ENCODE measurements at regions not wholly inside any gene's neighbourhood (a gene's known extent, or its start where the extent isn't known, plus 50 kb on each side); places are given as distances from the start of the nearest gene placed in this dataset.
"Not testable (repeated sequence)": the region's sequence is repeated elsewhere in the genome, so short reads cannot be mapped to it uniquely, and the experiment has no call there.

DNA sequence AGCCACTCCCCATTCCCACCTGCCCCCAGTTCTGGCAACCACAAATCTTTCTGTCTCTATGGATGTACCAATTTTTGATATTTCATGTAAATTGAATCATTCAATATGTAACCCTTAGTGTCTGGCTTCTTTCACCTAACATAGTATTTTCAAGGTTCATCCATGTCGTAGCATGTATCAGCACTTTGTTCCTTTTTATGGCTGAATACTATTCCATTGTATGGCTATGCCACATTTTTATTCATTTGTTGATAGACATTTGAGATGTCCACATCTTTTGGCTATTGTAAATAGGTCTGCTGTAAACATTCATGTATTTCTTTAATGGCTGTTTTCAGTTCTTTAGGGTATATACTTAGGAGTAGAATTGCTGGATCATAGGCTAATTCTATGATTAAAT lies 270.5 kb downstream of the FGFR2 start:
- no peaks in the 10 kb centered on the region for H3K27me3 ChIP-seq (replicated peaks in 1 of 2; ENCODE audit: control insufficient read depth in 2 of 2, insufficient read depth in 2 of 2, low read length in 1 of 2)
- no peak overlapping the region for H2AFZ ChIP-seq (ENCODE audit: control insufficient read depth, low read depth, low read length)
- H3K4me1 ChIP-seq (ENCODE audit: control insufficient read depth, insufficient read depth, low read length): no peaks in the 10 kb centered on the region
- in situ Hi-C loops (cut with MboI) (no loop called here), intact Hi-C loops (cut with micrococcal nuclease; ENCODE audit: unreplicated experiment) (no loop called here)
- FAIRE-seq (no peak), DNase-seq (ENCODE audit: low read depth, low spot score) (no peak), ATAC-seq (no peak)
- H3K9me3 ChIP-seq (replicated peaks; ENCODE audit: control insufficient read depth, insufficient read depth, low read length): no peaks in the 10 kb centered on the region
- H3K4me2 ChIP-seq (ENCODE audit: control insufficient read depth, insufficient read depth): no peak overlapping the region
- no peaks in the 10 kb centered on the region for H4K20me1 ChIP-seq (ENCODE audit: control insufficient read depth, insufficient read depth)
- no peaks in the 10 kb centered on the region for H3K36me3 ChIP-seq (ENCODE audit: control insufficient read depth in 2 of 2, insufficient read depth in 2 of 2, low read length in 1 of 2)
- ChIA-PET POLR2A (no interaction called here), SMC1A (ENCODE audit: uncharacterized antibody, unreplicated experiment) (no interaction called here), RAD21 (ENCODE audit: unreplicated experiment) (no interaction called here), CTCF (no interaction called here)
- no peak overlapping the region for H3K9ac ChIP-seq (ENCODE audit: control insufficient read depth, insufficient read depth, low read length)
- H3K4me3 ChIP-seq: no peak overlapping the region
- TF ChIP-seq LARP7 (IDR thresholded peaks at IDR 0.05) (no peak), BRCA1 (IDR thresholded peaks at IDR 0.05; ENCODE audit: low read depth, low read length) (no peak), RELA (IDR thresholded peaks at IDR 0.05; ENCODE audit: borderline replicate concordance, partially characterized antibody) (no peak), JUNB (IDR thresholded peaks at IDR 0.05) (no peak), CHD4 (IDR thresholded peaks at IDR 0.05) (no peak), FOXM1 (IDR thresholded peaks at IDR 0.05; ENCODE audit: low read depth, low read length) (no peak), STAT1 (conservative IDR thresholded peaks at IDR 0.05) (no peak)
- H3K79me2 ChIP-seq (ENCODE audit: control insufficient read depth, insufficient read depth, low read length): no peaks in the 10 kb centered on the region
- WGBS (ENCODE audit: insufficient coverage, insufficient replicate concordance, low lambda C conversion rate, missing lambda C conversion rate): 33% methylated on average over 1 of the region's 1 CpG
- no peak overlapping the region for H3K27ac ChIP-seq (ENCODE audit: control insufficient read depth, insufficient read depth)
- no TSS peak for BruUV-seq (replicated peaks)

DNA sequence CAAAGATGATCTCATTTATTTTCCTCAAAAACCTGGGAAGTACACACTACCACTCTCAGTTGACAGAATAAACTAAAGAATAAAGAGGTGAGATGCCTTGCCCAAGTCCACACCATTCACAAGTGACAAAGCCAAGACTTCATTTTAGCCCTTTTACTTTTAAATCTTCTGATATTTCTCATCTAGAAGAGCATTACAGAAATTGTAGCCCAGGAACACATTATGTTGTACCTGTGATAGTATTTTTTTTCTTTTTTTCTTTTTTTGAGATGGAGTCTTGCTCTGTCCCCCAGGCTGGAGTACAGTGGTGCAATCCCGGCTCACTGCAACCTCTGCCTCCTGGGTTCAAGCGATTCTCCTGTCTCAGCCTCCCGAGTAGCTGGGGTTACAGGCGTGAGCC lies 268.6 kb downstream of the FGFR2 start:
- H3K27ac ChIP-seq (ENCODE audit: control insufficient read depth, insufficient read depth); POLR2A ChIA-PET; H3K4me3 ChIP-seq; SMC1A ChIA-PET (ENCODE audit: uncharacterized antibody, unreplicated experiment); ATAC-seq; H3K27me3 ChIP-seq (replicated peaks in 1 of 2; ENCODE audit: control insufficient read depth in 2 of 2, insufficient read depth in 2 of 2, low read length in 1 of 2); H3K9me3 ChIP-seq (replicated peaks; ENCODE audit: control insufficient read depth, insufficient read depth, low read length); H3K79me2 ChIP-seq (ENCODE audit: control insufficient read depth, insufficient read depth, low read length); intact Hi-C loops (cut with micrococcal nuclease; ENCODE audit: unreplicated experiment); FAIRE-seq; H3K4me2 ChIP-seq (ENCODE audit: control insufficient read depth, insufficient read depth); H3K36me3 ChIP-seq (ENCODE audit: control insufficient read depth in 2 of 2, insufficient read depth in 2 of 2, low read length in 1 of 2); H3K4me1 ChIP-seq (ENCODE audit: control insufficient read depth, insufficient read depth, low read length); CTCF ChIA-PET; in situ Hi-C loops (cut with MboI); RAD21 ChIA-PET (ENCODE audit: unreplicated experiment); DNase-seq (ENCODE audit: low read depth, low spot score); BruUV-seq (replicated peaks); H2AFZ ChIP-seq (ENCODE audit: control insufficient read depth, low read depth, low read length); H3K9ac ChIP-seq (ENCODE audit: control insufficient read depth, insufficient read depth, low read length); H4K20me1 ChIP-seq (ENCODE audit: control insufficient read depth, insufficient read depth): not testable (repeated sequence)
- 13% methylated on average over 4 of the region's 4 CpGs for WGBS (ENCODE audit: insufficient coverage, insufficient replicate concordance, low lambda C conversion rate, missing lambda C conversion rate)

Data from GM12878 (cell line).